AG04450 (cell line): ENCODE measurements at regions not wholly inside any gene's neighbourhood (a gene's known extent, or its start where the extent isn't known, plus 50 kb on each side); places are given as distances from the start of the nearest gene placed in this dataset.

Source experiments
- CTCF ChIA-PET: fragments of 300-600, 350-600 bp; formaldehyde crosslinking; extraction: SDS; loops from one replicate; lab custom pipeline; 2022; ENCODE audit warnings: antibody characterized with exemption, inconsistent platforms; lab: Charles Lee
- POLR2A ChIA-PET: fragments of 350-600 bp; formaldehyde crosslinking; extraction: SDS; loops from one replicate; lab custom pipeline; 2021; ENCODE audit warnings: antibody characterized with exemption, inconsistent platforms; lab: Yijun Ruan, JAX
- DNase-seq: peaks from one replicate; pipeline ENCODE4 v3.0.0-alpha.2; 2011; ENCODE audit warnings: low read depth, low spot score
- H3K27ac ChIP-seq: one replicate; pipeline ENCODE4 v1.5.1; 2012; ENCODE audit warnings: low read depth, low read length, control low read depth
- H3K27me3 ChIP-seq: one replicate; pipeline ENCODE4 v1.6.0; 2012; ENCODE audit warnings: low read length; ENCODE audit not compliant: control insufficient read depth, insufficient read depth
- H3K4me3 ChIP-seq: 2 replicates; pipeline ENCODE4 v1.5.1; 2011; ENCODE audit warnings: mild to moderate bottlenecking, low read depth, low read length, control low read depth
- H3K9me3 ChIP-seq: 2 replicates; pipeline ENCODE4 v1.5.1; 2012; ENCODE audit warnings: low read length; ENCODE audit not compliant: control insufficient read depth, insufficient read depth
- TF ChIP-seq, protein P1 (sequence below): IDR thresholded peaks from 2 replicates; pipeline ENCODE4 v1.5.1; 2011; ENCODE audit warnings: low read depth, low read length, control low read depth, inconsistent platforms

DNA sequence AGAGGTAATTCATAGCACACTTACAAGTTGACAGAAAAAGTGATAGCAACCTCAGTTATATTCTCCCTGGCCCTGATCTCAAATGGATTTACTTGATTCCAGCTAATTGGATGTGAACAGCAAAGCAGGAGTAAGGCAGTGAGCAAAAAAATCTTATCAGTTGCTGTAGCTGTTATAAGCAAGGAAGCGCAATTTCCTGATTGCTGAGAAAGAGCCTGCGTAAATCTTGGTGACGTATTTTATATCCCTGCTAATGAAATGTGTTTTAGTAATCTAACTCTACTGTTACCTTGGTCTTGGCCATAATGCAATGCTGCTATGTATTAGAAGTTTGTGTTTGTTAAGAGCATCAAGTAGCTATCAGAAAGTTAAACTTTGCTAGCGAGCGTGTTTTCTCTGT is 661.2 kb upstream of the SEMA6A start:
- ChIA-PET POLR2A (no interaction called here), CTCF (no interaction called here)
- Histone ChIP-seq H3K9me3 (no peaks in the 10 kb centered on the region), H3K4me3 (no peak overlapping the region), H3K27ac (no peak overlapping the region), H3K27me3 (no peaks in the 10 kb centered on the region)
- no peak for DNase-seq
- TF ChIP-seq, protein P1, sequence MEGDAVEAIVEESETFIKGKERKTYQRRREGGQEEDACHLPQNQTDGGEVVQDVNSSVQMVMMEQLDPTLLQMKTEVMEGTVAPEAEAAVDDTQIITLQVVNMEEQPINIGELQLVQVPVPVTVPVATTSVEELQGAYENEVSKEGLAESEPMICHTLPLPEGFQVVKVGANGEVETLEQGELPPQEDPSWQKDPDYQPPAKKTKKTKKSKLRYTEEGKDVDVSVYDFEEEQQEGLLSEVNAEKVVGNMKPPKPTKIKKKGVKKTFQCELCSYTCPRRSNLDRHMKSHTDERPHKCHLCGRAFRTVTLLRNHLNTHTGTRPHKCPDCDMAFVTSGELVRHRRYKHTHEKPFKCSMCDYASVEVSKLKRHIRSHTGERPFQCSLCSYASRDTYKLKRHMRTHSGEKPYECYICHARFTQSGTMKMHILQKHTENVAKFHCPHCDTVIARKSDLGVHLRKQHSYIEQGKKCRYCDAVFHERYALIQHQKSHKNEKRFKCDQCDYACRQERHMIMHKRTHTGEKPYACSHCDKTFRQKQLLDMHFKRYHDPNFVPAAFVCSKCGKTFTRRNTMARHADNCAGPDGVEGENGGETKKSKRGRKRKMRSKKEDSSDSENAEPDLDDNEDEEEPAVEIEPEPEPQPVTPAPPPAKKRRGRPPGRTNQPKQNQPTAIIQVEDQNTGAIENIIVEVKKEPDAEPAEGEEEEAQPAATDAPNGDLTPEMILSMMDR = no peak

DNA sequence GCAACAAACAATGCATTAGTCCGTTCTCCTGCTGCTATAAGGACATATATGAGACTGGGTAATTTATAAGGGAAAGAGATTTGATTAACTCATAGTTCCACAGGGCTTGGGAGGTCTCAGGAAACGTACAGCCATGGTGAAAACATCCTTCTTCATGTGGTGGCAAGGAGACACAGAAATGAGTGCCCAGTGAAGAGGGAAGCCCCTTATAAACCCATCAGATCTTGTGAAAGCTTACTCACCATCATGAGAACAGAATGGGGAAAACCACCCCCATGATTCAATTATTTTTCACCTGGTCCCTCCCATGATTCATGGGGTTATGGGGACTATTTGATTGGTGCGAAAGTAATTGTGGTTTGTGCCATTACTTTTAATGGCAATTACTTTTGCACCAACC is 655.8 kb upstream of the SEMA6A start:
- no peak overlapping the region for H3K4me3 ChIP-seq
- POLR2A ChIA-PET = no interaction called here
- no peak overlapping the region for H3K27ac ChIP-seq
- TF ChIP-seq, protein P1 = no peak
- H3K9me3 ChIP-seq = no peaks in the 10 kb centered on the region
- H3K27me3 ChIP-seq = no peaks in the 10 kb centered on the region
- CTCF ChIA-PET = no interaction called here
- DNase-seq = no peak

DNA sequence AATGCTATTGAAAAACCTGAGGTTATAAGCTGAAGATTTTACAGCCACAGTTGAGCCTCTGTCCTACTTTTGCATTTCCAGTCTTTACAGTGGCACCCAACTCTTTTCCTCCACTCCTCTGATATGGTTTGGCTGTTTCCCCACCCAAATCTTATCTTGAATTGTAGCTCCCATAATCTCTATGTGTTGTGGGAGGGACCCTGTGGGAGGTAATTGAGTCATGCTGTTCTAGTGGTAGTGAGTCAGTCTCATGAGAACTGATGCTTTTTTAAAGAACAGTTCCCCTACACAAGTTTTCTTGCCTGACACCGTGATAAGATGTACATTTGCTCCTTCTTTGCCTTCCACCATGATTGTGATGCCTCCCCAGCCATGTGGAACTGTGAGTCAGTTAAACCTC is 646.1 kb upstream of the SEMA6A start:
- no peak for DNase-seq
- POLR2A ChIA-PET = no interaction called here
- CTCF ChIA-PET = no interaction called here

DNA sequence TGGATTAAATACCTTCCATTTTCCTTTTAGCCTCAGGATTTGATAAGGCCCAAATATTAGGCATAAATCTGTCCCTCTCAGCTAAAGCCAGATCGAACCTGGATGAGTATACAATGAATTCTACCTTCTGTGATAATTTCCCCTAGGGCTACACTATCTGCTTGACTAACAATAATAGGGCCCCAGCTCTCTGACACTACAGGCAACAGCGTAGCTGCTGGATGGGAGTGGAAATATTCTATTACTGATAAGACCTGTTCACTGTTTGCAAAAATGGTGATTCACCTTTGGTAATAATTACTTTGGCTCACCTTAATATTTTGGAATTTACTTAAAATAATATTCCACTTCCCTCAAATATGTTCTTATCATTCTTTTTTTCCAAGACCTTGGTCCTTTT is 644.2 kb upstream of the SEMA6A start:
- no peaks in the 10 kb centered on the region for H3K27me3 ChIP-seq
- TF ChIP-seq, protein P1 = no peak
- CTCF ChIA-PET = no interaction called here
- POLR2A ChIA-PET = no interaction called here
- no peak overlapping the region for H3K4me3 ChIP-seq
- no peak overlapping the region for H3K27ac ChIP-seq
- peaks cover 8% of the 10 kb centered on the region for H3K9me3 ChIP-seq
- DNase-seq = no peak

More for the DNA sequence above, 646.1 kb upstream of the SEMA6A start:
- Histone ChIP-seq H3K9me3 (peaks cover 8% of the 10 kb centered on the region), H3K4me3 (no peak overlapping the region), H3K27me3 (no peaks in the 10 kb centered on the region), H3K27ac (no peak overlapping the region)
- TF ChIP-seq, protein P1 = no peak

DNA sequence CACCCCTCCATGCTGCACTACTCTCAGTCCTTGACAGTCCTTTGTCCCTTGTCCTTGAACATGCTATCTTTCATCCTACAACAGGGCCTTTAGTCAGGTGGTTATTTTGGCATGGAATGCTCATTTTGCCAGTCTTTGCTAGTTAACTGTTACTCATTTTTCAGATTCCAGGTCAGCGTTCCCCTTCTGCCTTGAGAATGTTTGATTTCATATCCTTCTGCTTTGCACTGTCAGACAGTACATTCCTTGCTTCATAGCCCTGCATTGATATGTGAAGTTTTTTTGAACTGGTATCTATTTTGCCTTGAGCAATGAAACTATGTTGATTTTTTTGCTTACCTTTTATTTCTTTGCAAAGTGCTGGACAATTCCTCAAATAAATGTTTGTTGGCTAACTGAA is 638.2 kb upstream of the SEMA6A start:
- Histone ChIP-seq H3K4me3 (no peak overlapping the region), H3K27ac (no peak overlapping the region), H3K9me3 (peaks cover 7% of the 10 kb centered on the region), H3K27me3 (no peaks in the 10 kb centered on the region)
- DNase-seq = no peak
- ChIA-PET CTCF (no interaction called here), POLR2A (no interaction called here)
- TF ChIP-seq, protein P1 = no peak
